ENCODE measurements at regions not wholly inside any gene's neighbourhood (a gene's known extent, or its start where the extent isn't known, plus 50 kb on each side); places are given as distances from the start of the nearest gene placed in this dataset.

GRCh38 chr4:179757641-179758040 is 2315.4 kb upstream of the AGA start:
- DNase-seq (ENCODE audit: low read depth) = no peak

- no peak for DNase-seq (ENCODE audit: low read depth)
Observed at GRCh38 chr4:179762840-179763239, 2320.6 kb upstream of the AGA start.

- no peak for DNase-seq (ENCODE audit: low read depth)
Observed at GRCh38 chr4:179766938-179767337, 2324.7 kb upstream of the AGA start.

GRCh38 chr4:179768996-179769395 is 2326.8 kb upstream of the AGA start:
- no peak for DNase-seq (ENCODE audit: low read depth)

GRCh38 chr4:179797738-179798137 is 2355.5 kb upstream of the AGA start:
- DNase-seq (ENCODE audit: low read depth) = peak; percentile 15

GRCh38 chr4:179803857-179804256 is 2361.6 kb upstream of the AGA start:
- DNase-seq (ENCODE audit: low read depth) = no peak

- DNase-seq (ENCODE audit: low read depth) = peak; percentile 26
Observed at GRCh38 chr4:179804440-179804839, 2362.2 kb upstream of the AGA start.

- DNase-seq (ENCODE audit: low read depth) = no peak
Observed at GRCh38 chr4:179817317-179817716, 2375.1 kb upstream of the AGA start.

GRCh38 chr4:179823342-179823741 is 2381.1 kb upstream of the AGA start:
- no peak for DNase-seq (ENCODE audit: low read depth)

- no peak for DNase-seq (ENCODE audit: low read depth)
Observed at GRCh38 chr4:179831274-179831673, 2389.0 kb upstream of the AGA start.

- DNase-seq (ENCODE audit: low read depth) = no peak
Observed at GRCh38 chr4:179836179-179837075, 2394.2 kb upstream of the AGA start.

- peak; percentile 24 for DNase-seq (ENCODE audit: low read depth)
Observed at GRCh38 chr4:179843370-179843769, 2399.8 kb upstream of the TENM3 start.

GRCh38 chr4:179855469-179855868 is 2387.7 kb upstream of the TENM3 start:
- peak; percentile 45 for DNase-seq (ENCODE audit: low read depth)

GRCh38 chr4:179858221-179858620 is 2385.0 kb upstream of the TENM3 start:
- DNase-seq (ENCODE audit: low read depth) = no peak

GRCh38 chr4:179867300-179867878 is 2375.8 kb upstream of the TENM3 start:
- DNase-seq (ENCODE audit: low read depth) = peak; percentile 53

- DNase-seq (ENCODE audit: low read depth) = no peak
Observed at GRCh38 chr4:179871726-179872125, 2371.5 kb upstream of the TENM3 start.

GRCh38 chr4:179872755-179873154 is 2370.4 kb upstream of the TENM3 start:
- no peak for DNase-seq (ENCODE audit: low read depth)

- no peak for DNase-seq (ENCODE audit: low read depth)
Observed at GRCh38 chr4:179880756-179881155, 2362.4 kb upstream of the TENM3 start.

GRCh38 chr4:179894066-179894778 is 2349.0 kb upstream of the TENM3 start:
- peak; percentile 20 for DNase-seq (ENCODE audit: low read depth)

- no peak for DNase-seq (ENCODE audit: low read depth)
Observed at GRCh38 chr4:179919587-179919986, 2323.6 kb upstream of the TENM3 start.

GRCh38 chr4:179927473-179927872 is 2315.7 kb upstream of the TENM3 start:
- DNase-seq (ENCODE audit: low read depth) = no peak

- DNase-seq (ENCODE audit: low read depth) = peak; percentile 32
Observed at GRCh38 chr4:179941911-179942310, 2301.3 kb upstream of the TENM3 start.

Measured in HT1080 (cell line).